HG02763 (cell line): ENCODE measurements at regions not wholly inside any gene's neighbourhood (a gene's known extent, or its start where the extent isn't known, plus 50 kb on each side); places are given as distances from the start of the nearest gene placed in this dataset.

Source experiments
- ATAC-seq: cut with Tn5 transposase; IDR thresholded peaks from one replicate; pipeline ENCODE4 v1.9.1; 2021; ENCODE audit warnings: mild to moderate bottlenecking, moderate library complexity; ENCODE audit not compliant: unreplicated experiment

DNA sequence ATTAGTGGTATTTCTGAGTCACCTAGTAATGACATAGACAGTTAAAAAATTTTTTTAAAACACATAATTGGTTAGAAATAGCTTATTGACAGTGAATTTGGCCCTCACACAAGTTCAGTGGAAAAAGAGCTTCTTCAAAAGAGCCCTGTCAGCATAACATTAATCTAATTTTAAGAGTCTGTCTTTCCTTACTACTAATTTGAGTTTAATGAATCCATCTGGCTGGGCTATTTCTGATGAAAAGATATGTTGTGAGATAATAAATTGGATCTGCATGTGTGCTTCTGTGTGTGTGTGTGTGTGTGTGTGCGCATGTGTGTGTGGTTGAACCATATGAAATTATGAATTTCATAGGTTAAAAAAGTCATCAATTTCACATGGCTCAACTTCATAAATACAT lies 1045.2 kb downstream of the FLRT2 start:
- no peak for ATAC-seq

DNA sequence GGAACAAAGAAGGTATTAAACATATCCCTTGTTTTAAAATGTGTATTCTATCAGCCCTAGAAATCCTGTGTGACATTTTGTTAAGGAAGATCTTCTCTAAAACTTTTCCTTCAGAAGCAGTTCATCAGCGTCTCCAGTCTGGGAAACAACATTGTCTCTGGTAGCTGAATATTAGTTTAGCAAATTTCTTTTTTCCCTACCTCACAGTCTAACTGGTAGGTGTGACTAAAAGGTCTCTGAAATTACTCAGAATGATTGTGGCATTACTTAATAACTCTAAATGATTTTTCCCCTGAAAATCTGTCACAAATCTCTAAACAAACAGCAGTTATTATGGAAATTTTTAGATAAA lies 1044.8 kb downstream of the FLRT2 start:
- ATAC-seq = no peak

- no peak for ATAC-seq
These were observed 1044.3 kb downstream of the FLRT2 start for GRCh38 chr14:86574051-86574777.

DNA sequence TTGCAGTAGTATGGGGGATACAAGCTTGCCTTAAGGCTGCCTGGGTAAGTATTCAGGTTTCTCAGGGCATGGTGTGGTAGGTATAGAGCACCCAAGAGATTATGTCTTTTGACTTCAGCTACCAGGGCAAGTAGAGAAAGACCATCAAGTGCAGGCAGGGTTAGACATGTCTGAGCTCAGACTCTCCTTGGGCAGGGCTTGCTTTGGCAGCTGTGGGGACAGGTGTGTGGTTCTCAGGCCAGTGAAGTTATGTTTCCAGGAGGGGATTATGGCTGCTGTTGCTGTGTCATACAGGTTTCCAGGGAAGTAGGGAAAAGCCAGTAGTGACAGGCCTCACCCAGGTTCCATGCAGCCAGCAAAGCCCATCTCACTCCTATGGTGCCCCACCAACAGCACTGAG lies 1040.4 kb downstream of the FLRT2 start:
- no peak for ATAC-seq

DNA sequence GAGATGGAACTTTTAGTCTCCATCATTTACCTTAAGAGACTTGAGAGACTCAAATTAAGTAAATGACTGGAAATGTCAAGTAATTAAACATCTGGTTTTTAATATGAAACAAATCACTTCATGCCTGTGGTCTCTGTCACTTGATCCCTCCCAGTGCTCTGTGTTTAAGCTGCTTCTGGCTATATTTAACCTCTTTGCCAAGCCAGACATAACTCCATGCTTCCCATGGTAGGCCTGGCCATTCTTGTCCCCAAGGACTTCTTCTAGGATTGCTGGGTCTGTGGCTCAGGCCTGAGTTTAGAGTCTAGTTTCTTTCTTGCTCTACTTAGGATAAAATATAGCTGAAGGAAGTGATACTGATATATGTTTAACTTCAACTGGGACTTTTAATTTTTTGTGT lies 1013.6 kb downstream of the FLRT2 start:
- no peak for ATAC-seq

GRCh38 chr14:86541972-86542371 lies 1012.0 kb downstream of the FLRT2 start:
- no peak for ATAC-seq

- no peak for ATAC-seq
These were observed 1010.8 kb downstream of the FLRT2 start for GRCh38 chr14:86540636-86541247.

DNA sequence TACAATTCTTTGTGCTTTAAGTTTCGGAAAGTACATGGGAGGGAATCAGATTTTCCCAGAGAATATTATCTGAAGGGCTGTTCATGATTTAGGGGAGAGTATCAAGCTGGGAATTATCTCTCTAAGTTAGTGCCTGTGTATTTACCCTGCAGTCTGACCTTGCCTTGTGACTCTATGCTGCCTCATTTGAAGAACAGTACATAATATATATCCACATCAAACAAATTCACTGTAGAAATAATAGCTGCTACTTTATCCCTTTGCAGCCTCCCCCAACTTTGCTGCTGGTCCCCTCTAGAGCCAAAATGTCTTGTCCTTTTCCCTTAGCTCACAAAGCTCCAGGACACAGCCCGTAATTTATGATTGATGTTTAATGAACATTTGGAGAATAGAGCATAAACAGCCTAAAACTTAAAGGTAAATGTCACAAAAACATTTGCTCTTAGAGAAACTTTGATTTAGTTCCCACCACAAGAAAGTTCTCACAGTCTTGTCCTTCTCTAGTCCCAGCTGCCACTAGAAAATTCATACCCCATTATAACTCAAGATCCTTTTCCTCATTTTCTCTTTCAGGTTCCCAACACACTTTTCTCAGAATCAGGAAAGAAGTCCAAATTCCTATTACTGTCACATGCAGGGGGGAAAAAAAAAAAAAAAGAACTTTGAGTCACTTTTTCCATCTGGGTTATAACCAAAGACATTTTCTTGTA lies 1009.6 kb downstream of the FLRT2 start:
- ATAC-seq = no peak

- no peak for ATAC-seq
These were observed 1003.9 kb downstream of the FLRT2 start for GRCh38 chr14:86533834-86534233.

DNA sequence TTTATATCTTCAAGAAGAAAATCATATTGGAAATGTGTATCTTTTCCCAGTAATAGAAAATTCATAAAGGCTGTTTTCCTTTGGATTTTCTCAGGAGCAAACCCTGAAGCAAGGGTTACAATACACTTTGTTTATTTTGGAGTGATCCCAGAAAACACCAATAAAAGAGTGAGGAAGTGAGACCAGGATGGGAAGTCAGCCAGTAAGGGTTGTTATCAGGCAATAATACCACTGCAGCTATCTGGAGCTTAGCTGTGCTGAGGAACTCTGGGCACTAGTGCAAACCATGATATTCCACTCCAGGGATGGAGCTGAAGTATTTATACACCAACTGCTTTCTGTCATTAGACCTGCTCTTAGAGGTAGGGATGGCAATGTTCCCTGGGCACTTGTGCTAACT lies 1002.3 kb downstream of the FLRT2 start:
- no peak for ATAC-seq

GRCh38 chr14:86530457-86530856 lies 1000.5 kb downstream of the FLRT2 start:
- no peak for ATAC-seq

- no peak for ATAC-seq
These were observed 997.4 kb downstream of the FLRT2 start for GRCh38 chr14:86527312-86527711.

- ATAC-seq = no peak
These were observed 995.7 kb downstream of the FLRT2 start for GRCh38 chr14:86525673-86526072.

- ATAC-seq = no peak
These were observed 991.9 kb downstream of the FLRT2 start for GRCh38 chr14:86521843-86522242.

GRCh38 chr14:86521031-86521730 lies 991.2 kb downstream of the FLRT2 start:
- ATAC-seq = no peak

DNA sequence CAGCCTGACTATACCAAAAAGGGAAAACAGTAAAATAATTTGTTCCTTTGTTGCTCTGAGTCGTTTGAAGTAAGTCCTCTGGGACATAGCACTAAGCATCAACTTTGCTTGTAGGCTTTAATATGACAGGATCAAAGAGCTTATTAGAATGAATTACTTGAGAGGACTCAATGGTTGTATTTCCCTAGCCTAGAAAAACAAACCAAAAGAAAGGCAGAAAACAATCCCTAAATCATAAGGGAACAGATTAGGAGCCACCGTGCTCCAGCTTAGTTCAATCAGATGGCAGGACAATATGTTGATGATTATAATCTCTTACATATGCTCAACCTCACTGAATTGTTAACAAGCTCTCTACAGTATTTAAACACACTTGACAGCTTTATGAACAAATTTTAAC lies 988.4 kb downstream of the FLRT2 start:
- no peak for ATAC-seq

DNA sequence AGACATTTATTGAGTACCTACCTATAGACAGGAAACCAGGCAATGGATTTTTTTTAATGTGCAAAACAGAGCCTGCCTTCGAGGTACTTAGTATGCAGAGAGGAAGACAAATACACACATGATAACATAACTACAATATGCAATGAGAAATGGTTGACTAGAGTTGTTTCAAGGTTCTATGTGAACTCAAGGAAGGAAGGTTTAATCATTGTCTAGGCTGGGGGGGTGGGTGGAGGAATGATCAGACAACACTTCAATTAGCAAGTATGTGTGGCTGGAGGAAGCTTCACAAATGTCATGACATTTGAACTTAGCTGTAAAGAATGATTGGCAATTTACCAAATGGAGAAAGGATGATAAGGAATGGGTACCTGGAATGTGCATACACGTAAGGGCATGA lies 985.3 kb downstream of the FLRT2 start:
- ATAC-seq = no peak

DNA sequence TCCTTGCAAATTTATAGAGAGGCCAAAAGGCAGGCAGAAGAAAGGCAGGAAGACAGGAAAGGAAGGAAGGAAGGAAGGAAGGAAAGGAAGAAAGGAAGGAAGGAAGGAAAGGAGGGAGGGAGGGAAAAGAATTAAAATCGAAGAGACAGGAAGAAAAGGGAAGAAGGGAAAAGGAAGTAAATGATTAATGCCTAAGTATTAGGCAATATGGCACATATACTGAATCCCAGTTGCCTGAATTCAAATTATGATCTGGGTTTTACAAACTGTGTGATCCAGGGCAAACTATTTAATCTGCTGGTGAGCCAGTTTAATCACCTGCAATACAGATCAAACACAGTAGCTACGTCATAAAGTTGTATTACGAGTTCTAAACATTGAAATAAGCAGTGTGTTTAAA lies 983.6 kb downstream of the FLRT2 start:
- ATAC-seq = no peak

GRCh38 chr14:86513056-86513455 lies 983.1 kb downstream of the FLRT2 start:
- ATAC-seq = no peak

GRCh38 chr14:86510491-86510890 lies 980.5 kb downstream of the FLRT2 start:
- ATAC-seq = no peak

DNA sequence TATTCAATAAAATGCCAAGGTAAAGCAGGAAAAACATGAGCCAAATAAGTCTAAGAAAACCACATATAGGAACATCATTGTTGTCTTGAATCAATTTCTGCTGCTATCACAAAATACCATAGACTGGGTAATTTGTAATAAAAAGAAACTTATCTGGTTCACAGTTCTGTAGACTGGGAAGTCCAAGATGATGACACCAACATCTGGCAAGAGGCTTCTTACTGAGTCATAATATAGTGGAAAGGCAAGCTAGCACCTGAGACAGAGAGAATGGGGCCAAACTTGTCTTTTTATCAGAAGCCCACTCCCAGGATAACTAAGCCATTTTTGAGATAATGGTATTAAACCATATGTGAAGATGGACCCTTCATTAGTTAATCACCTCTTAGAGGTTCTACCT lies 975.9 kb downstream of the FLRT2 start:
- ATAC-seq = no peak

DNA sequence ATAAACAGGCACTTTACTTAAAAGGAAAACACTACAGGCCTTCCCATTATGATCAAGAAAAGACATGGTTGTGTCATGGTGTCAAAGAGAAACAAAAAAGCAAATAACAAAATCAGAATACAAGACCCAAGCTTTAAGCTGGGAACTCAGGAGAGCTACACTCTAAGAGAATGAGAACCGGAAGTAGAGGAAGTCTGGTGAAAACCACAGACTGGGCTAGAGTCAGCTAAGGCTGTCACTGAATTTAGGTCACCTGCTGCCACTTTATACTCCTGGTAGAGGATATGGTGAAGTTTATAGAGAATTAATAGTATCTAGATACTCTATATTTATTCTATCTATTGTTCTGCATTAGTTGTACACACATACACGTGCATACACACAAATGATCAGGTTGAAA lies 971.7 kb downstream of the FLRT2 start:
- no peak for ATAC-seq
